T-helper 1 cell treated with Interleukin-12 subunit alpha and Interleukin-12 subunit beta and Interleukin-4 antibody, amounts not matched to agents 30 μg/mL and 1 μg/mL, for 36 hours (primary cell): ENCODE measurements at regions not wholly inside any gene's neighbourhood (a gene's known extent, or its start where the extent isn't known, plus 50 kb on each side); places are given as distances from the start of the nearest gene placed in this dataset.

Source experiments
- H3K27ac Mint-ChIP-seq: one replicate; pipeline ENCODE4 v1.8.0; 2021; ENCODE audit warnings: mild to moderate bottlenecking, mixed read lengths
- H3K27me3 Mint-ChIP-seq: one replicate; pipeline ENCODE4 v1.8.0; 2021; ENCODE audit warnings: low read depth, mixed read lengths
- H3K36me3 Mint-ChIP-seq: one replicate; pipeline ENCODE4 v1.8.0; 2021; ENCODE audit warnings: low read depth, mixed read lengths
- H3K4me1 Mint-ChIP-seq: one replicate; pipeline ENCODE4 v1.8.0; 2021; ENCODE audit warnings: low read depth, mixed read lengths
- H3K4me3 Mint-ChIP-seq: one replicate; pipeline ENCODE4 v1.8.0; 2021; ENCODE audit warnings: mild to moderate bottlenecking, moderate library complexity, mixed read lengths
- H3K9me3 Mint-ChIP-seq: one replicate; pipeline ENCODE4 v1.8.0; 2021; ENCODE audit warnings: mixed read lengths

DNA sequence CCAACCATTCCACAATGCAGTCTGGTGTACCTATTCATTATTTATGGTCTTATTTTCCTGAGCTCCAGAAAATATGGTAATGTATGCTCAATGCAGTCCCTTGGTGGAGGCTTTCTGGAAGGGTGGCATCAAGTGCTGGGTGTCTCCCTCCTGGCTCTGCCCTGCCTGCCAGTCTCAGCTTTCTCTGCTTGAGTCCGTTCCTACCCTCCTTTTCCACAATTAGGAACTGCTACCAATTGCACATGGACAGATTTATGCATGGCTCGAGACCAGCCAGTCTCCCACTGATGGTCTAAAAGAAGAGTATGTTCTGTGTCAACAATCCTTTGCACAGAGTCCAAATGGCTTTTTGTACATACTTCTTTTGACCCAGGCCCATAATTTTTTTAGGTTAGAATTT is 189.8 kb downstream of the TLE1 start:
- Mint-ChIP-seq H3K27ac (no peak overlapping the region), H3K36me3 (no peaks in the 10 kb centered on the region), H3K27me3 (no peaks in the 10 kb centered on the region), H3K9me3 (peaks cover 3% of the 10 kb centered on the region), H3K4me3 (no peak overlapping the region), H3K4me1 (no peaks in the 10 kb centered on the region)

DNA sequence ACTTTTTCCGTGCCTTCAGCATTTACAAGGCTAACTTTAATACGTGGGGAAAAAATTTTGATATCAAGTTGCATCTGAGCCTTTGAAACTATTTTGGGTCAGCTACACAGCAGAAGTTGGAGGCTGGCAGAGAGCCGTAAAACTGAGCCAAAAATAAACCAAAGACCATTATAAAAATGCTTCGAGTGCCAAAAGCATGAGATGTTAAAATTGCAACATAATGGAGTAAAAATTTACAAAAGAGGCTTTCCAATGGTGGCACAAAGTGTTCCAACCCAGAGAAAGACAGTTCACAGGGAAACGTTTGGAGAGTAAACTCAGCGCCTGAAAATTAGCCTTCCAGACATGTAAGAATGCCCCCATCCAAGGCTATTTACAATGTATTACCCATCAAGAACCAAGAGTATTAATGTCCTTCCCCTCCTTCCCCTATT is 190.3 kb downstream of the TLE1 start:
- H3K36me3 Mint-ChIP-seq: no peaks in the 10 kb centered on the region
- H3K27ac Mint-ChIP-seq: no peak overlapping the region
- no peak overlapping the region for H3K4me3 Mint-ChIP-seq
- no peaks in the 10 kb centered on the region for H3K4me1 Mint-ChIP-seq
- no peaks in the 10 kb centered on the region for H3K27me3 Mint-ChIP-seq
- peaks cover 3% of the 10 kb centered on the region for H3K9me3 Mint-ChIP-seq

DNA sequence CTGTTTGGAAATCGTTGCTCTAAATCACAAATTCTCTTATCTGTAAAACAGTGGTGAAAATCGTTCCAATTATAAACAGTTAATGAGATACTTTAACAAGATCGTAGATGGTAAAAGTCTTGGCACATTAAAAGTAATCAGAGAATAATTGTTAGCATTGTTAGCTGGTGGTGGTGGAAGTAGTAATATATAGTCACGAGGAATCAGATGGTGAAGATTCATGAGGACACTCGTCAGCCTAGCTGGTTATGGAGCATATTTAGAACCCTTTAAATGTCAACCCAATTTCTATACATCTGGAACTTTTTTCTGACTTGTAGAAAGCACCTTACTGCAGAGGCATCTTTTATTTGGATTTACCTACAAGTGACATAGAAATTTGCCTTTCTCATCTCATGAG is 190.8 kb downstream of the TLE1 start:
- H3K4me1 Mint-ChIP-seq: no peaks in the 10 kb centered on the region
- H3K27me3 Mint-ChIP-seq: no peaks in the 10 kb centered on the region
- H3K9me3 Mint-ChIP-seq: peaks cover 3% of the 10 kb centered on the region
- no peak overlapping the region for H3K4me3 Mint-ChIP-seq
- H3K36me3 Mint-ChIP-seq: no peaks in the 10 kb centered on the region
- no peak overlapping the region for H3K27ac Mint-ChIP-seq

DNA sequence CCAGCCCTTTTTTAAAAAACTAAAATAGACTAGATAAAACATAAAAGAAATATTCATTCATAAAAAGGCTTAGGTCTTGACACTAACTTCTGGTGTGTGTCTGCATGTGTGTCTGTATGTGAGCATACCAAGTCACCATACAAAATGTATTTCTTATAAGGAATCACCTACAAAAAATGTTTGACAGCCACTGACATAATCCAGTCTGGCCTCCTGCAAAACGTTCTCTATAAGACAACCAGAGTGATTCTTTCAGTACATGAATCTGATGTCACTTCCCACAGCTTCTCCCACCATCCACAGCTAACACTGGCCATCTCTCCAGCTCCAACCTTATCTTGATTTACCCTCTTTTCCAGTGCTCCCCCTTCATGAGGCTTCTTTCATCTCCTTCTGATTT is 192.3 kb downstream of the TLE1 start:
- Mint-ChIP-seq H3K4me1 (no peaks in the 10 kb centered on the region), H3K27me3 (no peaks in the 10 kb centered on the region), H3K27ac (no peak overlapping the region), H3K36me3 (no peaks in the 10 kb centered on the region), H3K9me3 (peaks cover 3% of the 10 kb centered on the region), H3K4me3 (no peak overlapping the region)

DNA sequence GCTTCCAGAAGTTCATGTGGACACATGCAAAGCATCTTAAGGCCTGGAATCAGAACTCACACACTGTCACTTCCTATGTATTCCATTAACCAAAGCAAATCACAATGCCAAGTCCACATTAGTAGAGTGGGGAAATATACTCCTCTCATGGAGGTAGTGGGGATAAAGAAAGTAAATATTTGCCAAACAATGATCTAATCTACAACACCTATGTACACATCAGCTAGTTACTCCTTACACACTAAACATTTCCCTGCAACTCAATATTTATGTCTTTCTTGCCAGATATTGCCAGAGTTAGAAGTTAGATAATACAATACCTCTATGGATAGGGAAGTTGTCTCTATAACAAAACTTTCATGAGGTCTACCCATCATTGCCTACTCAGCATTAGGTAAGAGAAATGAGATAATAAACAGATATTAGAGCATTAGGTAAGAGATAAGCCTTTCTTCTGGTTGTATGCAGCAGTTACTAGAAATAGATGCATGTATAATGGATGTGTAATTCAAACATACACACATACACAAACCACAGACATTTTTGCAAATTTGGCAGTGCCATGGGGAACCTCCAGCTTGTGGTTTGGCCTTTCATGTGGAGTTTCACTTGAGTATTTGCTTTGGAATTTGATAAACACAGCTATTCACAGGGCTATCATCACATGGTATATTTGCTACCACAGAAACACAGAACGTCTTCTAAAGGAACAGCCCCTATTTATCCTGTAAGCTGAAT is 196.5 kb downstream of the TLE1 start:
- H3K4me3 Mint-ChIP-seq: no peak overlapping the region
- H3K27ac Mint-ChIP-seq: no peak overlapping the region
- H3K27me3 Mint-ChIP-seq: no peaks in the 10 kb centered on the region
- H3K4me1 Mint-ChIP-seq: no peaks in the 10 kb centered on the region
- no peaks in the 10 kb centered on the region for H3K36me3 Mint-ChIP-seq
- H3K9me3 Mint-ChIP-seq: peaks cover 3% of the 10 kb centered on the region

DNA sequence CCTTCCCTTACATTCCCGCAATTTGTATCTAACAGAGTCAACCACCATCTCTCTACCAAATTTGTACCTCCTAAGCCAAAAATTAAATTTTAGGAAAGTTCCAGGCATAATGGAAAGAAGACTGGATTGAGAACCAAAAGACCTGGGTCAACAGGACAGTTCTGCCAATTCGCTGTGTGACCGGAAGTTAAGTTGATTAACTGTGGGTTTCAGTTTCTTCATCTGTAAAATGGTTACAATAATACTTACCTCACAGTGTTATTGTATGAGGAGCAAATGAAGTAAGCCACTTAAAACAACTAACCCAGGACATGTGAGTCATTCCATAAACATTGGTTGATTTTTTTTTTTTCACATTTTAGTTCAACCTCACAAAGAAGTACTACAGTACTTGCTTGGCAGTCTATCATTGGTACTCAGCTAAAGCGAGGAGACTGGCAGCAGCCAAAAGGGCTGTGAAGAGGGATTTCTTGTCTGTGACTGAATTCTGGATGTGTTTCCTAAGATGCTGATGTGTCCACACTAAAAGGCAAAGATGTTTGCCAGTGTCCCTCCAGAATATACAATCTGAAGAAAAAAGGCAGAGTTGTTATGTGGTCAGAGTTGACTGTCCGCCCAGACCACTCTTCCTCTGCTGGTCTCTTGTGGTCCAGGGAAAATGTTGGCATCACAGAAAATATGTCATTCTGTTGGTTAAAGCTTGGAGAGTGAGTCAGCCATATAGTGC is 198.6 kb downstream of the TLE1 start:
- no peak overlapping the region for H3K4me3 Mint-ChIP-seq

DNA sequence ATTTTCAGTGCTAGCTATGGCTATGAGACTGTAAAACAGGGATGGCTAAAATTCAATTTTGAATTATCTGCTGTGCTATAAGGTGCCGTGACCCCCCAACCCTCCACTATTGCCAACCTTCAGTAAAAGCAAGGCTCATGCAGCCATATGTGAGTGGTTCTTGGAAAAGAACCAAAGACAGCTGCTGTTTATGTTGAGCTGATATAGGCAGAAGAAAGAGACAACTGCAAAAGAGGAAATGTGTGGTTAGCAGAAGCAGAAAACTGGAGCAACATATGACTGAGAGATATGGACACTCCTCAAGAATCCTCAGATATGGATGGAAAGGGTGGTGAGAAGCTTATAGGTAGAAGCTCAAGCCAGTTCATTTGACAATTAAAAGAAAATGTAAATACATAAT is 200.3 kb downstream of the TLE1 start:
- H3K9me3 Mint-ChIP-seq: no peaks in the 10 kb centered on the region
- H3K27me3 Mint-ChIP-seq: no peaks in the 10 kb centered on the region
- H3K27ac Mint-ChIP-seq: no peak overlapping the region
- no peak overlapping the region for H3K4me3 Mint-ChIP-seq
- no peaks in the 10 kb centered on the region for H3K4me1 Mint-ChIP-seq
- H3K36me3 Mint-ChIP-seq: no peaks in the 10 kb centered on the region

More for the DNA sequence above, 198.6 kb downstream of the TLE1 start:
- Mint-ChIP-seq H3K27me3 (no peaks in the 10 kb centered on the region), H3K9me3 (no peaks in the 10 kb centered on the region), H3K4me1 (no peaks in the 10 kb centered on the region), H3K36me3 (no peaks in the 10 kb centered on the region), H3K27ac (no peak overlapping the region)

DNA sequence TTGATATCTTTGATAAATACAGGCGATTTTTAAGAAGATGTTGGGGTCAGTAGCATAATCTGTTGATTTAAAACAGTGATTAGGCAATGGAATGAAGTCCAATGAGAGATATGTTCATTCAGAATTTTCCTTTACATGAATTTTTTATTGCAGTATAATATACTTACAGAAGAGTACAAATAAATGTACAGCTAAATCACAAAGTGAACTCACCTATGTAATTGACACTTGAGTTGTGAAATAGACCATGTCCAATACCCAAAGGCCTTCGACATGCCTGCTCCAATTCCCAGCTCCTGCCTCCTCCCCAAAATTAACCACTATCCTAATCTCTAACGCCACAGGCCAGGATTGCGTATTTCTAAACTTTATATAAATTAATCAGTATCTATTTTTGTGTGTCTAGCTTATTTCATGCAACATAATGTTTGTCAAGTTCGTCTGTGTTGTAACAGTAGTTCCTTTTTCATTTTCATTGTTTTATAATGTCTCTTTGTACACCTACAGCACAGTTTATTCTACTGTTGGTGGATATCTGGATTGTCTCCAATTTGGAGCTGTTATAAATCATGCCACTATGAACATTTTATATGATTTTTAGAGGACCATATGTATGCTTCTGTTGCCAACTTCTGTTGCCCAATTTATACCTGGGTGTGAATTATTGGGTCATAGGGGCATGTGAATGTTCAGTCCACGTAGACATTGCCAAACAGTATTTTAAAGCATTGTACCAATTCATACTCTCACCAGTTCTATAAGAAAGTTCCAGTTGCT is 208.3 kb downstream of the TLE1 start:
- H3K9me3 Mint-ChIP-seq: peaks cover 3% of the 10 kb centered on the region

DNA sequence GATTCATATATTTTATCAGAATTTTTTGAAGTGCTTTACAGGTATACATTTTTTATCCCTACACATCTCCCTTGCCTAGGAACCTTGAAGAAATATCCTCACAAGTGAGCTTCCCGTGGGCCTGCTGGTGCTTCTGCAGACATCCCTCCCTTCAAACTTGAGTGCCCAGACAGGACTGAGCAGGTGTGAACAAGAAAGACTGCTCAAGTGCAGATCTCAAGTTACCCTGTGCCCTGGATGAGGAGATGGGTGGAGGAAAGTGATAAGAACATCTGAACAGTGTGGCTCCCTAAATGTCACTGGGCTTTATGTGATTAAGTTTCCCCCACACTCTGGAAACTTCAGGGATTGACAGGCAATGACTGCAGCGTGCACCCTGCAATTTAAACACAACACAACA is 209.8 kb downstream of the TLE1 start:
- Mint-ChIP-seq H3K4me3 (no peak overlapping the region), H3K4me1 (no peaks in the 10 kb centered on the region), H3K27ac (no peak overlapping the region), H3K9me3 (peaks cover 3% of the 10 kb centered on the region), H3K27me3 (no peaks in the 10 kb centered on the region), H3K36me3 (no peaks in the 10 kb centered on the region)

More for the DNA sequence above, 208.3 kb downstream of the TLE1 start:
- Mint-ChIP-seq H3K4me1 (no peaks in the 10 kb centered on the region), H3K27me3 (no peaks in the 10 kb centered on the region), H3K4me3 (no peak overlapping the region), H3K27ac (no peak overlapping the region), H3K36me3 (no peaks in the 10 kb centered on the region)

DNA sequence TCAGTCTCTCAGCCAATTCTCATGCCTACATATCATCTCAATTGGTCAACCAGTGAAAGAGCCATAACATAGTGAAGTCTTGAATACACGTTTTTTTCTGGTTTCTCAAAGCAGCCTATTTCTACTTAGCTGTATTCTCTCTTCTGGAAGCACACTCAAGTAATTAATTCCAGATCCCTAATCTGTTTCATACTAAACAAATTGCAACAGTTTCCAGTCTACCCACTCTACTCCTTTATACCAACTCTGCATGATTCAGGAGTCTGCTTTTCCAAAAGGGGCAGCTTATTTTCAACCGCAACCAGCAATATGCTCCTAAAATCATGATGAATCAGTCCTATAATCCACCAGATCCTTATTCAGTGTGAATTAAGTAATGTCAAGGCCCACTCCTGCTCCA is 211.7 kb downstream of the TLE1 start:
- Mint-ChIP-seq H3K9me3 (peaks cover 7% of the 10 kb centered on the region), H3K27me3 (no peaks in the 10 kb centered on the region), H3K36me3 (no peaks in the 10 kb centered on the region), H3K4me3 (no peak overlapping the region), H3K27ac (no peak overlapping the region), H3K4me1 (no peaks in the 10 kb centered on the region)

DNA sequence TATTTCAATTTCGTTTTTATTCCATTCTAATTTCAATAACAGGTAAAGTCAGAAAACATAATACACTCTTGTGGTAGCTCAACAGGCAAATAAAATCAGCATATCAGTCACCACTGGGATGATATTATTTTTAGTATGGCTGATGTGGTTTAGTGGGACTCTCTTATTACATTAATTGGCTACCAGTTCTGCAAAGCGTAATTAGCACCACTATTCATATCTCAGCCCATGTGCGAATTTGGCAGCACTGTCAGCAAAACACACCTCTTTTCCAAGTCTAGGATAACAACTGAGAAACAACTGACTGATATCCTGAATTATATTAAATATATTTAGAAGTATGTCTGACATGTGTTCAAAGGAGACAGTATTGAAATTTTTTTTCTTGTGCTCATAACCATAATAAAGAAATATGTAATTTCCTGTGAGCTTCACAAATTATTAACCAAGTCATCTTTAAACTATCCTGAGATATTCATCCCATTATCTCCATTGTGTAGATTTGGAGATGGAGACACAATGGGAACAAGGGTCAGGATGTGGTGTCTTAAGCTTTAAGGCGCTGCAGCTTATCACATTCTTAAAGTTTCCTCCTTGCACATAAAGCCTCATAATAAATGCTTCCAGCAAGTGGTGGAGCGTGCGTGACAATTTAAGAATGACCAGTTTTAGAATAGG is 212.4 kb downstream of the TLE1 start:
- no peak overlapping the region for H3K27ac Mint-ChIP-seq

DNA sequence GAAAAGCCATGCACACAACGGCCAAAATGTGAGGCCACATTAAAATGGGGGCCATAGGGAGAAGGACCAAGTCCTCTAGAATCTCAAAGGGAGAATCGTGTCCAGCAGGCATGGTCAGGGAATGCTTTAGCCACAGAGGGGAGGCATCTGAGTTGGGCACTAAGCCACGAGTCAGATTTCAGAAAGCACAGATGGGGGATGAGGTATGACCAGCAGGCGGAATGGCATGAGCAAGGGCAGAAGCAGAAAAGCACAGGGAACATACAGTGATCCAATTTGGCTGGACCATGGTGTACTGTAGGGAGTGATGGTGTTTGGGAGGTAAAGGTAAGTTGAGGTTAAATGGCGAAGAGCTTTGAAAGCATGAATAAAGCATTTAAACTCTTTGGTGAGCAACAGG is 214.6 kb downstream of the TLE1 start:
- no peak overlapping the region for H3K4me3 Mint-ChIP-seq
- H3K4me1 Mint-ChIP-seq: no peaks in the 10 kb centered on the region
- H3K36me3 Mint-ChIP-seq: no peaks in the 10 kb centered on the region
- H3K27ac Mint-ChIP-seq: no peak overlapping the region
- H3K27me3 Mint-ChIP-seq: no peaks in the 10 kb centered on the region
- H3K9me3 Mint-ChIP-seq: peaks cover 4% of the 10 kb centered on the region

More for the DNA sequence above, 212.4 kb downstream of the TLE1 start:
- no peak overlapping the region for H3K4me3 Mint-ChIP-seq
- H3K9me3 Mint-ChIP-seq: peaks cover 7% of the 10 kb centered on the region
- H3K36me3 Mint-ChIP-seq: no peaks in the 10 kb centered on the region
- H3K27me3 Mint-ChIP-seq: no peaks in the 10 kb centered on the region
- H3K4me1 Mint-ChIP-seq: no peaks in the 10 kb centered on the region

DNA sequence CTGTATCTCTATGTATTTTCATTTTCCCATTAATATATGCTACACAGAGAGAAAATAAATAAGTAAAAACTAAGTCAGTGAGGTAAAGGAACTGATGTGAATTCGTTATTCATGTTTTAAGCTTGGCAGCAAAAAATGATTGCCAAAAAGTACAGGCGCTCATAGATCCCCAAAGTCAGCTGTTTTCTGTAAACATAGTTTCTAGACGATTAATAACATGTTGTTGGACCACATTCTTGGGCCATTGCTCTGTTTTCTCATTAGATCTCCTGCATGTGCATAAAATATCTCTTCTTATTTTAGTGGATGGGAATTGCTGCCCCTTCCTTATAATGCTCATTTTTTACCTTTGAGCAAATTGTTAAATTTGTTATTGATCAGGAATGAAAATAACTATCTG is 215.2 kb downstream of the TLE1 start:
- Mint-ChIP-seq H3K4me1 (no peaks in the 10 kb centered on the region), H3K4me3 (no peak overlapping the region), H3K27ac (no peak overlapping the region), H3K9me3 (peaks cover 8% of the 10 kb centered on the region), H3K36me3 (no peaks in the 10 kb centered on the region), H3K27me3 (no peaks in the 10 kb centered on the region)

DNA sequence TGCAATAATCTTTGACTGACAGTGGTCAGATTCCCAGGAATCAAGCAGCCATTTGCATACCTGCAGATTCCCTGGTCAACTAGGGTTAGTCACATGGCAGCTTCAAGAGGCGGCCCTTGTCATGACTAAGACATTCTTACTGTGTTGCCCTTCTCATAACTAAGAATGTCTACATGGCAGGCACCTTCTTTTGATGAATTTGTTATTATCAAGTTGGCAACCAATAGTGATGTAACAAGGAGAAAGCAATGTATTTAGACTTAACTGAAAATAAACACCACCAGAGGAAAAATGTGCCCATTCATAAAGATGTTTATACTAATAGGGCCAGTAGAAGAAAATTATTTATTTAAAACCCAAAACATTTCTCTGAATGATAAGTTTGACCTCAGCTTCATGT is 215.6 kb downstream of the TLE1 start:
- Mint-ChIP-seq H3K9me3 (peaks cover 8% of the 10 kb centered on the region), H3K27ac (no peak overlapping the region), H3K36me3 (no peaks in the 10 kb centered on the region), H3K4me1 (no peaks in the 10 kb centered on the region), H3K27me3 (no peaks in the 10 kb centered on the region), H3K4me3 (no peak overlapping the region)
